A549 (cell line): ENCODE measurements at regions not wholly inside any gene's neighbourhood (a gene's known extent, or its start where the extent isn't known, plus 50 kb on each side); places are given as distances from the start of the nearest gene placed in this dataset.

Experiments used
- CHD2 ChIP-seq: fragments of 150-350 bp; IDR thresholded peaks from 2 replicates; pipeline ENCODE4 v1.6.1; 2014; ENCODE audit warnings: low read length; ENCODE audit not compliant: partially characterized antibody
- HOXA7 ChIP-seq: fragments of 250-450 bp; sonication (Bioruptor Pico); IDR thresholded peaks from 2 replicates; pipeline ENCODE4 v1.5.0; 2020; ENCODE audit warnings: mild to moderate bottlenecking, moderate library complexity
- JUN ChIP-seq, 2 experiments: fragments of >200 bp; sonication (Bioruptor Twin); formaldehyde crosslinking; IDR thresholded peaks; 2 replicates in 1 of 2; 3 replicates in 1 of 2; pipeline ENCODE4 v1.6.1; 2016 to 2017
- MYC ChIP-seq: IDR thresholded peaks from 2 replicates; pipeline ENCODE4 v1.6.1; 2012; ENCODE audit warnings: mild to moderate bottlenecking, inconsistent platforms, low read length, improper control_type of control experiment, borderline replicate concordance
- POLR2A ChIP-seq: IDR thresholded peaks from 2 replicates; pipeline ENCODE4 v1.6.1; 2012; ENCODE audit warnings: mild to moderate bottlenecking, low read length
- RAD21 ChIP-seq, 2 experiments: fragments of >200 bp in 1 of 2; sonication (Bioruptor Twin) in 1 of 2; formaldehyde crosslinking in 1 of 2; IDR thresholded peaks in 1 of 2; conservative IDR thresholded peaks in 1 of 2; 2 replicates in 1 of 2; 3 replicates in 1 of 2; pipeline ENCODE4 v1.6.1; 2012 to 2018; ENCODE audit warnings: inconsistent platforms in 1 of 2
- RARB ChIP-seq: fragments of 250-450 bp; sonication (Bioruptor Pico); IDR thresholded peaks from 2 replicates; pipeline ENCODE4 v1.8.0; 2021; ENCODE audit warnings: mild to moderate bottlenecking, moderate library complexity
- RFX5 ChIP-seq: fragments of 450-650 bp; IDR thresholded peaks from 2 replicates; pipeline ENCODE4 v1.7.1; 2014; ENCODE audit warnings: antibody characterized with exemption, mild to moderate bottlenecking, moderate library complexity
- SMC3 ChIP-seq: fragments of >200 bp; sonication (Bioruptor Twin); formaldehyde crosslinking; IDR thresholded peaks from 3 replicates; pipeline ENCODE4 v1.6.1; 2018; ENCODE audit warnings: inconsistent platforms
- SREBF2 ChIP-seq: fragments of 450-650 bp; IDR thresholded peaks from 2 replicates; pipeline ENCODE4 v1.6.1; 2014; ENCODE audit warnings: mild to moderate bottlenecking, moderate library complexity
- TP53 ChIP-seq: fragments of 250-450 bp; sonication (Bioruptor Pico); IDR thresholded peaks from 2 replicates; pipeline ENCODE4 v1.5.0; 2021; ENCODE audit warnings: mild to moderate bottlenecking, moderate library complexity
- TF ChIP-seq, protein P1 (sequence below): fragments of >200 bp; sonication (Bioruptor Twin); formaldehyde crosslinking; IDR thresholded peaks from 3 replicates; pipeline ENCODE4 v1.5.1; 2016
- TF ChIP-seq, protein P2 (sequence below): fragments of 200-600 bp; sonication (generic); IDR thresholded peaks from 2 replicates; pipeline ENCODE4 v1.6.1; 2016; ENCODE audit warnings: antibody characterized with exemption, mild to moderate bottlenecking, moderate library complexity
- TF ChIP-seq, protein P3 (sequence below): fragments of 450-650 bp; IDR thresholded peaks from 2 replicates; pipeline ENCODE4 v1.6.1; 2014; ENCODE audit warnings: antibody characterized with exemption

DNA sequence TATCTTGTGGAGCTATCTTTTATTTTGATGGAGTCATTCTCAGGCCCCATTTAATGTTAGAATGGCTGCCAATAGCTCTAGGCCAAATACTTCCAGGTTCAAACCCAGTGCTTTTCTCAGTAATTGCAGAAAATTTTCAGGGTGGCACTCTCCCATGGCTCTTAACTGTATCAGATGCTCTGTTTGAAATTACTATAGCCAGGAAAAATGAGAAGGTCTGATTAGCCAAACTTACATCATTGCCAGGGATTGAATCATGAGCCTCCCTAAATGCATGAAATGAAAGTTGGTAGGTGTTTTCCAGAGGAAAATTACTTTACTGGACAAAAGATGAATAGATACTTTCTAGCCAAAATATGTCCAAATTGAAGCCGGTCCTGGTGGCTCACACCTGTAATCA, 404.8 kb downstream of the MAT2B start:
- TF ChIP-seq, protein P1, sequence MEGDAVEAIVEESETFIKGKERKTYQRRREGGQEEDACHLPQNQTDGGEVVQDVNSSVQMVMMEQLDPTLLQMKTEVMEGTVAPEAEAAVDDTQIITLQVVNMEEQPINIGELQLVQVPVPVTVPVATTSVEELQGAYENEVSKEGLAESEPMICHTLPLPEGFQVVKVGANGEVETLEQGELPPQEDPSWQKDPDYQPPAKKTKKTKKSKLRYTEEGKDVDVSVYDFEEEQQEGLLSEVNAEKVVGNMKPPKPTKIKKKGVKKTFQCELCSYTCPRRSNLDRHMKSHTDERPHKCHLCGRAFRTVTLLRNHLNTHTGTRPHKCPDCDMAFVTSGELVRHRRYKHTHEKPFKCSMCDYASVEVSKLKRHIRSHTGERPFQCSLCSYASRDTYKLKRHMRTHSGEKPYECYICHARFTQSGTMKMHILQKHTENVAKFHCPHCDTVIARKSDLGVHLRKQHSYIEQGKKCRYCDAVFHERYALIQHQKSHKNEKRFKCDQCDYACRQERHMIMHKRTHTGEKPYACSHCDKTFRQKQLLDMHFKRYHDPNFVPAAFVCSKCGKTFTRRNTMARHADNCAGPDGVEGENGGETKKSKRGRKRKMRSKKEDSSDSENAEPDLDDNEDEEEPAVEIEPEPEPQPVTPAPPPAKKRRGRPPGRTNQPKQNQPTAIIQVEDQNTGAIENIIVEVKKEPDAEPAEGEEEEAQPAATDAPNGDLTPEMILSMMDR, result no peak
- TF ChIP-seq, protein P2, sequence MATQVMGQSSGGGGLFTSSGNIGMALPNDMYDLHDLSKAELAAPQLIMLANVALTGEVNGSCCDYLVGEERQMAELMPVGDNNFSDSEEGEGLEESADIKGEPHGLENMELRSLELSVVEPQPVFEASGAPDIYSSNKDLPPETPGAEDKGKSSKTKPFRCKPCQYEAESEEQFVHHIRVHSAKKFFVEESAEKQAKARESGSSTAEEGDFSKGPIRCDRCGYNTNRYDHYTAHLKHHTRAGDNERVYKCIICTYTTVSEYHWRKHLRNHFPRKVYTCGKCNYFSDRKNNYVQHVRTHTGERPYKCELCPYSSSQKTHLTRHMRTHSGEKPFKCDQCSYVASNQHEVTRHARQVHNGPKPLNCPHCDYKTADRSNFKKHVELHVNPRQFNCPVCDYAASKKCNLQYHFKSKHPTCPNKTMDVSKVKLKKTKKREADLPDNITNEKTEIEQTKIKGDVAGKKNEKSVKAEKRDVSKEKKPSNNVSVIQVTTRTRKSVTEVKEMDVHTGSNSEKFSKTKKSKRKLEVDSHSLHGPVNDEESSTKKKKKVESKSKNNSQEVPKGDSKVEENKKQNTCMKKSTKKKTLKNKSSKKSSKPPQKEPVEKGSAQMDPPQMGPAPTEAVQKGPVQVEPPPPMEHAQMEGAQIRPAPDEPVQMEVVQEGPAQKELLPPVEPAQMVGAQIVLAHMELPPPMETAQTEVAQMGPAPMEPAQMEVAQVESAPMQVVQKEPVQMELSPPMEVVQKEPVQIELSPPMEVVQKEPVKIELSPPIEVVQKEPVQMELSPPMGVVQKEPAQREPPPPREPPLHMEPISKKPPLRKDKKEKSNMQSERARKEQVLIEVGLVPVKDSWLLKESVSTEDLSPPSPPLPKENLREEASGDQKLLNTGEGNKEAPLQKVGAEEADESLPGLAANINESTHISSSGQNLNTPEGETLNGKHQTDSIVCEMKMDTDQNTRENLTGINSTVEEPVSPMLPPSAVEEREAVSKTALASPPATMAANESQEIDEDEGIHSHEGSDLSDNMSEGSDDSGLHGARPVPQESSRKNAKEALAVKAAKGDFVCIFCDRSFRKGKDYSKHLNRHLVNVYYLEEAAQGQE, result no peak
- TF ChIP-seq MYC, result no peak
- no peak for TF ChIP-seq POLR2A
- TF ChIP-seq, protein P3, sequence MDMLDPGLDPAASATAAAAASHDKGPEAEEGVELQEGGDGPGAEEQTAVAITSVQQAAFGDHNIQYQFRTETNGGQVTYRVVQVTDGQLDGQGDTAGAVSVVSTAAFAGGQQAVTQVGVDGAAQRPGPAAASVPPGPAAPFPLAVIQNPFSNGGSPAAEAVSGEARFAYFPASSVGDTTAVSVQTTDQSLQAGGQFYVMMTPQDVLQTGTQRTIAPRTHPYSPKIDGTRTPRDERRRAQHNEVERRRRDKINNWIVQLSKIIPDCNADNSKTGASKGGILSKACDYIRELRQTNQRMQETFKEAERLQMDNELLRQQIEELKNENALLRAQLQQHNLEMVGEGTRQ, result no peak
- TF ChIP-seq SMC3, result no peak
- no peak for TF ChIP-seq CHD2
- no peak for TF ChIP-seq JUN (IDR thresholded peaks at IDR 0.05)
- TF ChIP-seq HOXA7 (CRISPR knock-in tag), result no peak
- no peak for TF ChIP-seq RAD21 (conservative IDR thresholded peaks at IDR 0.05 in 1 of 2, IDR thresholded peaks at IDR 0.05 in 1 of 2)
- TF ChIP-seq RARB (CRISPR knock-in tag), result no peak
- no peak for TF ChIP-seq TP53
- TF ChIP-seq RFX5, result no peak
- no peak for TF ChIP-seq SREBF2
